Endothelial cell of umbilical vein (primary cell): ENCODE measurements at regions not wholly inside any gene's neighbourhood (a gene's known extent, or its start where the extent isn't known, plus 50 kb on each side); places are given as distances from the start of the nearest gene placed in this dataset.

Source experiments
- BruUV-seq: library from RNA; stranded (reverse); fragments of 400-500 nt; replicated peaks from 2 replicates; lab custom pipeline; 2021; lab: Mats Ljungman, UMichigan
- CTCF ChIA-PET: fragments of 300-600, 350-600 bp; sonication (Branson Sonifier 250); formaldehyde crosslinking; loops from one replicate; lab custom pipeline; 2021; ENCODE audit warnings: antibody characterized with exemption, inconsistent platforms; lab: Charles Lee
- POLR2A ChIA-PET: fragments of 300-600, 350-600 bp; sonication (Branson Sonifier 250); formaldehyde crosslinking; loops from one replicate; lab custom pipeline; 2021; ENCODE audit warnings: antibody characterized with exemption, inconsistent platforms; lab: Charles Lee
- DNase-seq: peaks from one replicate; pipeline ENCODE4 v3.0.0-alpha.2; 2011; ENCODE audit warnings: low read depth, low spot score
- FAIRE-seq: peaks from 2 replicates; lab custom pipeline; 2011; peaks lifted over from hg19 to GRCh38; lab: Jason Lieb, UNC
- H2AFZ ChIP-seq: 2 replicates; pipeline ENCODE4 v1.6.0; 2012; ENCODE audit warnings: low read depth, low read length, control low read depth, inconsistent platforms
- H3K27ac ChIP-seq: 2 replicates; pipeline ENCODE4 v1.5.1; 2011; ENCODE audit warnings: low read depth, mild to moderate bottlenecking, control low read depth, low read length, moderate library complexity; ENCODE audit not compliant: insufficient read depth
- H3K27me3 ChIP-seq, 2 experiments: 2 replicates each; pipeline versions ENCODE4 v1.6.0 to v1.6.1; 2011; ENCODE audit warnings: low read length in 2 of 2, mixed read lengths in 1 of 2; ENCODE audit not compliant: control insufficient read depth in 2 of 2, insufficient read depth in 2 of 2
- H3K36me3 ChIP-seq, 2 experiments: 2 replicates in 1 of 2; 3 replicates in 1 of 2; pipeline ENCODE4 v1.5.1; 2011; ENCODE audit warnings: low read length in 2 of 2, mild to moderate bottlenecking in 1 of 2, moderate library complexity in 1 of 2; ENCODE audit not compliant: control insufficient read depth in 2 of 2, insufficient read depth in 2 of 2; ENCODE audit errors: extremely low read depth in 1 of 2
- H3K4me1 ChIP-seq: 3 replicates; pipeline ENCODE4 v1.5.1; 2011; ENCODE audit warnings: mild to moderate bottlenecking, low read length; ENCODE audit not compliant: control insufficient read depth, insufficient read depth; ENCODE audit errors: extremely low read depth
- H3K4me2 ChIP-seq: 2 replicates; pipeline ENCODE4 v1.6.1; 2011; ENCODE audit warnings: low read length, control low read depth, mixed read lengths; ENCODE audit not compliant: insufficient read depth
- H3K4me3 ChIP-seq, 3 experiments: fragments of 200-600 bp in 1 of 3; sonication (generic), shearing (Covaris generic) in 1 of 3; replicated peaks in 1 of 3; 2 replicates each; pipeline ENCODE4 v1.5.1; 2011 to 2016; ENCODE audit warnings: control low read depth in 3 of 3, low read length in 3 of 3, mild to moderate bottlenecking in 2 of 3, inconsistent platforms in 1 of 3, low read depth in 1 of 3, moderate library complexity in 1 of 3; ENCODE audit not compliant: insufficient read depth in 1 of 3
- H3K79me2 ChIP-seq: 2 replicates; pipeline ENCODE4 v1.6.0; 2012; ENCODE audit warnings: low read length, inconsistent platforms; ENCODE audit not compliant: control insufficient read depth, insufficient read depth
- H3K9ac ChIP-seq: replicated peaks from 2 replicates; pipeline ENCODE3; 2011; ENCODE audit warnings: low read length, control low read depth; ENCODE audit not compliant: insufficient read depth; ENCODE audit errors: extremely low read depth
- H3K9me1 ChIP-seq: replicated peaks from 3 replicates; pipeline ENCODE4 v1.6.0; 2011; ENCODE audit warnings: mild to moderate bottlenecking, low read length; ENCODE audit not compliant: control insufficient read depth, insufficient read depth; ENCODE audit errors: extremely low read depth
- H3K9me3 ChIP-seq: replicated peaks from 2 replicates; pipeline ENCODE4 v1.5.1; 2012; ENCODE audit warnings: low read length, inconsistent platforms; ENCODE audit not compliant: control insufficient read depth, insufficient read depth
- H4K20me1 ChIP-seq: replicated peaks from 2 replicates; pipeline ENCODE3; 2011; ENCODE audit warnings: mild to moderate bottlenecking, low read length; ENCODE audit not compliant: control insufficient read depth, insufficient read depth; ENCODE audit errors: extremely low read depth
- CTCF ChIP-seq, 2 donors: IDR thresholded peaks; 1 replicate in 1 of 2; 2 replicates in 1 of 2; pipeline ENCODE4 v1.5.1; 2011; ENCODE audit warnings: low read length in 2 of 2, mild to moderate bottlenecking in 2 of 2, moderate library complexity in 2 of 2, control low read depth in 1 of 2, inconsistent platforms in 1 of 2, low read depth in 1 of 2; ENCODE audit not compliant: insufficient read depth in 1 of 2; ENCODE audit errors: extremely low read depth in 1 of 2
- EZH2 ChIP-seq: IDR thresholded peaks from 2 replicates; pipeline ENCODE4 v1.6.1; 2012; ENCODE audit warnings: borderline replicate concordance, low read depth, mild to moderate bottlenecking, moderate library complexity, low read length, inconsistent platforms; ENCODE audit not compliant: severe bottlenecking
- FOS ChIP-seq: IDR thresholded peaks from 2 replicates; pipeline ENCODE4 v1.6.1; 2011; ENCODE audit warnings: mild to moderate bottlenecking, low read length, moderate library complexity, borderline replicate concordance; ENCODE audit not compliant: insufficient read depth
- GATA2 ChIP-seq: IDR thresholded peaks from 2 replicates; pipeline ENCODE4 v1.7.0; 2011; ENCODE audit warnings: low read depth, mild to moderate bottlenecking, moderate library complexity, mixed read lengths, low read length; ENCODE audit not compliant: insufficient read length, insufficient read depth
- JUN ChIP-seq: IDR thresholded peaks from 2 replicates; pipeline ENCODE4 v1.6.1; 2011; ENCODE audit warnings: borderline replicate concordance, low read depth; ENCODE audit not compliant: insufficient read length, insufficient read depth
- MAX ChIP-seq: IDR thresholded peaks from 2 replicates; pipeline ENCODE4 v1.6.1; 2011; ENCODE audit not compliant: insufficient read depth, insufficient read length
- MYC ChIP-seq: IDR thresholded peaks from one replicate; pipeline ENCODE4 v1.6.1; 2011; ENCODE audit warnings: mild to moderate bottlenecking, low read depth, low read length
- POLR2A ChIP-seq: IDR thresholded peaks from 2 replicates; pipeline ENCODE4 v1.6.1; 2012; ENCODE audit warnings: low read depth, mild to moderate bottlenecking, control low read depth, low read length
- POLR2AphosphoS5 ChIP-seq: IDR thresholded peaks from 2 replicates; pipeline ENCODE4 v1.6.1; 2012; ENCODE audit warnings: low read depth, mild to moderate bottlenecking, control low read depth, low read length, moderate library complexity; ENCODE audit not compliant: insufficient read depth
- dilution Hi-C: fragments of 300-500 bp; cut with MboI; formaldehyde crosslinking; loops from one replicate; pipeline ENCODE4 v1.15.0; 2019; ENCODE audit warnings: low sequenced_read_pairs; ENCODE audit not compliant: extremely low pct_ligation_motif_present
- intact Hi-C: fragments of 100-400 bp; cut with micrococcal nuclease; formaldehyde crosslinking; loops from one replicate; pipeline ENCODE4 v1.10.0; 2022

GRCh38 chr15:25933456-25934158 lies 70.5 kb upstream of the ATP10A start:
- Histone ChIP-seq H2AFZ (no peak overlapping the region), H3K4me2 (no peak overlapping the region), H3K36me3 (no peaks in the 10 kb centered on the region), H3K9me3 (peaks cover 6% of the 10 kb centered on the region), H3K4me1 (no peaks in the 10 kb centered on the region), H3K4me3 (no peak overlapping the region), H3K9ac (no peak overlapping the region), H3K9me1 (no peaks in the 10 kb centered on the region), H4K20me1 (no peaks in the 10 kb centered on the region), H3K27me3 (no peaks in the 10 kb centered on the region), H3K27ac (no peak overlapping the region), H3K79me2 (no peaks in the 10 kb centered on the region)
- no TSS peak for BruUV-seq
- dilution Hi-C loops, result no loop called here
- intact Hi-C loops, result no loop called here
- ChIA-PET POLR2A (no interaction called here), CTCF (interaction anchor here (0.6 kb wide), 1 partner anchor 1350 kb away, joined by 3 read pairs; no protein-coding TSS in a partner anchor)
- no peak for DNase-seq
- TF ChIP-seq EZH2 (no peak), JUN (no peak), GATA2 (no peak), MYC (no peak), POLR2A (no peak), FOS (no peak), POLR2AphosphoS5 (no peak), MAX (no peak), CTCF (IDR thresholded peaks at IDR 0.05; ENCODE audit: extremely low read depth in 1 of 2, insufficient read depth in 1 of 2, low read depth in 1 of 2, low read length in 2 of 2) (no peak)
- FAIRE-seq, result no peak
